GM04504 (cell line): ENCODE measurements at regions not wholly inside any gene's neighbourhood (a gene's known extent, or its start where the extent isn't known, plus 50 kb on each side); places are given as distances from the start of the nearest gene placed in this dataset.
"Not testable (repeated sequence)": the region's sequence is repeated elsewhere in the genome, so short reads cannot be mapped to it uniquely, and the experiment has no call there.

Source experiments
- DNase-seq: peaks from one replicate; pipeline ENCODE4 v3.0.0-alpha.2; 2012; ENCODE audit warnings: low read depth

DNA sequence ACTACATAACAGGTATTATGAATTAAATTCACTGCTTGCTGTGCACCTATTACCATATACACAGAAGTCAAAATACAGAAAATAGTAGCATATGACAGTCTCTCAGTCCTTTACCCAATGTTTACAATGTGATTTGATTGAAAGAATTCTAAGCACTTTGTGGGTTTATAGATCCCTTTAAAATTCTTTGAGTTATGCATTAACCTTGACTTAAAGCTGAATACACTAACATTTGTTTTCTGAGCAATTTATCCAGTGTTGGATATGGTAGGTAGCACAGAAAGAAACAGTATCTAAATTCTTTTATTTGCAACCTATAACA lies 230.8 kb upstream of the DDI1 start:
- no peak for DNase-seq

DNA sequence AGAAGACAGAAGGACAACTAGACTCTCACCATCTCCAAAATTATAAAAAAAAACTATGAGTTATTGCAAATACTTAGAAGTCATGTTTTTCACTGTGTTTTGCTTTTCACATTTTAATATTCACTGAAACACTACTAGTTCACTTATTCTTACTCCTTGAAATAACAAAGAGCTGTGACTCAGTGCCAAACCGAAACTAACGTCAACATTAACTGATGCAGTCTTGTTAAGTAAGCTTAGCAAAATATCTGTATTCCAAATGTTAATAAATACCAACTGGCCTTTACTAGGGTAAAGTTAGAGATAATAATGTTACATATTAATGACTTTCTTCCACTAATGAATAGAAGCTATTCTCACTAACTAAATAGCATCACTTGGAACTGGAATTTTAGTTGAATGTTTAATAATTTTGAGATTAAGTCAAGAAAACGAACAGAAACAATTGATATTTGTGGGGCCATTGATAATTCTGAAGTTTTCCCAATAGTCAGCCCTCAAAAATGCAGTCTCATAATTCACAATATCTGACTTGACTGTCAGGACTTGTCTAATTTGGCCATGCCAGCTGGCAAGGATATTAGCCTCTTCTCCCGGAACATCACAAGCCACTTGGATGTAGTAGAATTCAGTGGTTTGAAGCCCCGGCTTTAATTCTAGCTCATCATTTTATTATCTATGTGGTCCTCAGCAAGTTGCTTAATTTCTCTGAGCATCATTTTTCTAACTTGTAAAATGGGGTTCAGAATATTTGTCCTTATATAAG lies 230.1 kb upstream of the DDI1 start:
- DNase-seq: peak; percentile 38

DNA sequence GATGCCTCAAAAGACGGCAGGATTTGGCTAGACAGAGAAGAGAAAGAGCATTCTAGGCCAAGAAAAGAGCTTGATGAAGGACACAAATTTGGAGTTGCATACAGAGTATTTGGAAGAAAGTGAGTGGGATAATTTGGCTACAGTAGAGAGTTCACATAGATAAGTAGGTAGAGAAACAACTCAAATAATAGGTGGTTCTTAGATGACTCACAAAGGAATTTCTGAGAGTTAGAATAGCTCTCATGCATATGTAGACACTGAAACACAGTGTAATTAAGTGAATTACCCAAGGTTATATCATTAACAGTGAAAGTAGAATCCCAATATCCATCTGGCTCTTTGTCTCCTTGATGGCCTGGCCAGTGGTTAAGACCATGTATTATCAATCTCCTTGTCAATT lies 228.6 kb upstream of the DDI1 start:
- no peak for DNase-seq

GRCh38 chr11:103808252-103808651 lies 228.2 kb upstream of the DDI1 start:
- no peak for DNase-seq

GRCh38 chr11:103811870-103812455 lies 224.5 kb upstream of the DDI1 start:
- no peak for DNase-seq

- DNase-seq: no peak
Measured at GRCh38 chr11:103812680-103813079, 223.8 kb upstream of the DDI1 start.

- DNase-seq: not testable (repeated sequence)
Measured at GRCh38 chr11:103820345-103820744, 216.1 kb upstream of the DDI1 start.

DNA sequence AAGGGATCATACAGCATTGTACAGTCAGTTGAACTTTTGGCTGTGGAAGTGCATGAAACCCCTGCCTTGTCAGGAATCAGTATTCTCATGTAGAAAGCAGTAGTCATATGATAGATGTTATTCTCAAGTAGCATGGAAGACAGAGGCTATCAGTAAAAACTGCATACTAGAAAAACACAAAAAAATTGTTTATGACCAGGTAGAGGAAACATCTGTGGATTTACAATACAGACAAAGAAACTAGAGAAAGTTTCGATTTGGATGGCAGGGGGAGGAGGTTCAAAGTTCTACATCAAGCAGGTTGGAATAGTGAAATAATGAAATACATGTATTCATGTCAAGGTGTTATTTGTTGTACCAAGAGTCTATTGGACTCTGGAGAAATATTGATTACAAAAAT lies 212.3 kb upstream of the DDI1 start:
- no peak for DNase-seq

- DNase-seq: no peak
Measured at GRCh38 chr11:103825469-103825868, 211.0 kb upstream of the DDI1 start.

- no peak for DNase-seq
Measured at GRCh38 chr11:103826856-103827255, 209.6 kb upstream of the DDI1 start.

DNA sequence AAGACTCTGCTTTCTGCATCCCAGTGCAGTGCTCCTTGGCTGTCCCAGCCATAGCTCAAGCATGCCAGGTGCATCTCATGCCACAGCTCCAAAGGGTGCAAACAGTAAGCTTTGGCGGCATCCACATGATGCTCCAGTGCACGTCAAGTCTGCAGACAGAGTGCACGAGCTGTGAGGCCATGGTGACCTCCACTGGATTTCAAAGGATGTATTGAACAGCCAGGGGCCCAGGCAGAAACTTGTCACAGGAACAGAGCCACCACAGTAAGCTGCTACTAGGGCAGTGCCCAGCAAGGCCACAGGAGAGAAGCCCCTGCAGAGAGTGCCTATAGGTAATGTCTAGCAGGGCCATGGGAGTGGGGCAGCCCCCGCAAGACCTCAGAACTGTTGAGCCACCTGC lies 206.8 kb upstream of the DDI1 start:
- DNase-seq: no peak

- no peak for DNase-seq
Measured at GRCh38 chr11:103830205-103830604, 206.2 kb upstream of the DDI1 start.

DNA sequence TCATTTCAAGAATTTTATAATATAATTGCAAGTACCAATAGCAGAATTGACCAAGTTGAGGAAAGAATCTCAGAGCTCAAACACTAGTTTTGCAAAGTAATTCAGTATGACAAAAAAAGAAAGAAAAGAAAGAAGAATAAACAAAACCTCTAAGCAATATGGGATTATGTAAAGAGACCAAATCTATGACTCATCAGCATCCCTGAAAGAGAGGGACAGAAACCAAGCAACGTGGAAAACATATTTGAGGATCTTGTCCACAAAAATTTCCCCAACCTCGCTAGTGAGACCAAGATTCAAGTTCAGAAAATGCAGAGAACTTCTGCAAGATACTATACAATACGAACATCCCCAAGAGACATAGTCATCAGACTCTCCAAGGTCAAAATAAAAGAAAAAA lies 203.7 kb upstream of the DDI1 start:
- DNase-seq: no peak

- no peak for DNase-seq
Measured at GRCh38 chr11:103842191-103842590, 194.2 kb upstream of the DDI1 start.

GRCh38 chr11:103842795-103843194 lies 193.6 kb upstream of the DDI1 start:
- DNase-seq: peak; percentile 51

GRCh38 chr11:103844327-103845215 lies 191.9 kb upstream of the DDI1 start:
- no peak for DNase-seq

- no peak for DNase-seq
Measured at GRCh38 chr11:103845331-103845730, 191.1 kb upstream of the DDI1 start.

DNA sequence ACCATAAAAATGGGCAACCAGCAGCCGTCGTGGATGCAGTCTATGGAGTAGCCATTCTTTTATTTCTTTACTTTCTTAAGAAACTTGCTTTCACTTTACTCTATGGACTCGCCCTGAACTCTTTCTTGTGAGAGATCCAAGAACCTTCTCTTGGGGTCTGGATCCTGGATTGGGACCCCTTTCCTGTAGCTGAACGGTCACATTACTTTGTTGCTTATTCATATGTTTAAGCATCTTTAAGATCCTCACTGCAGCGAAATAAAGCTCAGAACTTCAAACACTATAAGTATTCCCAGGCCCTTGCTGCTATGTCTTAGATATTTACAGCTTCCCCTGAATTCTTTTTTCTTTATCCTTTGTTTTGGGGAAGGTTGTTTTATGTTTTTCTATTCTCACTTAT lies 187.8 kb upstream of the DDI1 start:
- no peak for DNase-seq

GRCh38 chr11:103849366-103849765 lies 187.1 kb upstream of the DDI1 start:
- DNase-seq: no peak

GRCh38 chr11:103850419-103851165 lies 185.8 kb upstream of the DDI1 start:
- no peak for DNase-seq

GRCh38 chr11:103851166-103851651 lies 185.2 kb upstream of the DDI1 start:
- no peak for DNase-seq
